GM21528 (cell line): ENCODE measurements at regions not wholly inside any gene's neighbourhood (a gene's known extent, or its start where the extent isn't known, plus 50 kb on each side); places are given as distances from the start of the nearest gene placed in this dataset.

Experiments
- ATAC-seq: cut with Tn5 transposase; IDR thresholded peaks from one replicate; pipeline ENCODE4 v1.9.1; 2021; ENCODE audit warnings: mild to moderate bottlenecking, moderate library complexity; ENCODE audit not compliant: unreplicated experiment, low FRiP score

GRCh38 chr5:155189981-155190380 is 176.4 kb downstream of the KIF4B start:
- ATAC-seq: no peak

GRCh38 chr5:155193029-155193428 is 179.5 kb downstream of the KIF4B start:
- no peak for ATAC-seq

DNA sequence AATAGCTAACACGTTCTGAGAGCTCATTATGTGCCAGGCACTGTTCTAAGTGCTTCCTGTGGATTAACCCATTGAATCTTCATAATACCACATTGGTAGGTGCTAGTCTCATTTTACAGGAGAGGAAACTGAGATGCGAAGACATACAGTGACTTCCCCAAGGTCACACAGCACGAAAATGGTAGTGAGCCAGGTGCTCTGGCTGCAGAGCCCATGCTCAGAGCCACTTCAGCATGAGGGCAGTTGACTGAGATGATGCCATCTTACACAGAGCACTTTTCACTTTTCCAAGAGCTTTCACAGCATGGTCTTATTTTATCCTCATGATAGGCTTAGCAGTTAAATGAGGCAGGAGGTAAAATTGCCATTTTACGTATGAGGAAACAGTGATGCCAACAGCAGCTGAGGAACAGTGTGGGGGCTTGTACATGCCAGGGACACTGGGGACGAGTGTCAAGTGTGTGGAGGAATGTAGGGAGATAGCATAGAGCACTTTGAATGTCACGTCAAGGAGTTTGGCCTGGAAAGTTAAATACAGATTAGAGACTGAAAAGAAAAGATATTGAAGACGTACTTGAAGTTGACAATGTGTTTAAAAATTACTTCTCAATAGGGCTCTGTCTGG is 180.0 kb downstream of the KIF4B start:
- no peak for ATAC-seq

GRCh38 chr5:155200608-155201007 is 187.1 kb downstream of the KIF4B start:
- no peak for ATAC-seq

GRCh38 chr5:155211764-155212163 is 198.2 kb downstream of the KIF4B start:
- no peak for ATAC-seq

DNA sequence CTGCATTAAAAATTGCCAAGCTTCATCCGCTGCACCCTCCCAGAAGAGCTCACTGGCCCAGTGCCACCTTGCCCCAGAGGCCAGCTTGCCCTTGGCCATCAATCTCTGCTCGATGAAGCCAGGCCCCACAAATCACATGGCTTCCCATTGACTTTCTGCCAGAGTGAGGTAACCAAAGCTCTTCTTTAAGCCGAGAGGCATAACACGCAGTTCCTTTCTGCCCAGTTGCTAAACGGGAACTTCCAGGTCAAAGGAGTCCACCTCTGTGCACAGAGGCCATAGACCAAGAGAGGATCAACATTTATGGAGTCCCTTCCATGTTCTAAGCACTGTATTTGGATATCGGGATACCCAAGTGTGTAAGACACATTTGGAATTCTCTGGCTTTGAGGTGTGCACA is 208.8 kb downstream of the KIF4B start:
- ATAC-seq: no peak

DNA sequence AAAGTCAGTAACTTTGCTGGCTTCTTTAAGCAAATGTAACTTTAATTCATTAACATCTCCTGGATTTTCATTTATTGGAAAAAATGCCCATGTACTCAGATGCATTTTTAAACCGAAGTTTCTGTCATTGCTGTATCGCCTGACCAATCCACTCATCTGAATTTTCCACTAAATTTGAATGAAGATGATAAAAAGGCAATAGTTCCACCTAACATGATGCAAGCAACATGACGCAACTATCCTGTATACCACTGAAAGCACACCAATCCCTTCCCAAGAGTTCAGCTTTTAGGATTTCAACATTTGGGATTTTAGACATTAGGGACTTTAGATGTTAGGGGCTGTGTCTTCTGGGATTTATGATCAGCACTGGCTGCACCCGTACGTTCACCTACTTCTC is 215.6 kb downstream of the KIF4B start:
- no peak for ATAC-seq

GRCh38 chr5:155239803-155240202 is 226.2 kb downstream of the KIF4B start:
- ATAC-seq: no peak

GRCh38 chr5:155250596-155250995 is 237.0 kb downstream of the KIF4B start:
- no peak for ATAC-seq

GRCh38 chr5:155252025-155252424 is 238.5 kb downstream of the KIF4B start:
- no peak for ATAC-seq

DNA sequence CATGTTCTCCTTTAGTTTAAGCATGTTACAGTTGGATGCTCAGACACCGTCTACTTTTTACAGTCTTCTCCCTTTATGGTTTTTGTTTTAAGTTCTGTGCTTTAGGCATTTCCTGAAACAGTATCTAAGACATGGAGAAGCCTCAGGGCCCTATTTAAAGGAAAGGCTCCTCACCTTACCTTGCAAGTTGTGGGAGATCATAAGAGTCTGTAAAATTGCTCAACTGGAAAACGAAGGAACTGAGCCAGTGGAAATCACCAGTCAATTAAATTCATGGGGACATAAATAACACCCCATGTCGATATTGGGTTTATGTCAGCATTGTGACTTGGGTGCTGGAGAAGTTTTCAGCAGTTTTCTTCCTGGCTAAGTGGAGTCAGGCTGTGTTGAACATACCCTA is 239.2 kb downstream of the KIF4B start:
- ATAC-seq: no peak

DNA sequence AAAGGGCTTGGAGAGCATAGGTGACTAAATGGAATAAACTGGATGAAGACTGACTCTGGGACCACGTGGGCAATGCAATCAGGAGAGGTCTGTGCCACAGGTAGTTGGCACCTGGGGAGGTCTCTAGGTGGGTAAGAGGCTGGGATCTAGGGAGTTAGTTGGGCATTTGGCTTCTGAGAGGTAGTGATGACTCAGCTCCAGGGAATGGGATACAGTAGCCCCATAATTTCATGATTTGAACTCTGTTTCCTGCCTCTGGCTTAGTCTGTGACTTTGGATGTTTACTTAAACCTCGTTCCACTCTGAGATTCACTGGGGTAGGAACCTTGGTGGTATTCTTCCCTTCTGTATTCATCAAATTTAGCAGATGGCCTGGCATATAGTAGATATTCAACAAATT is 240.8 kb downstream of the KIF4B start:
- ATAC-seq: no peak

GRCh38 chr5:155258161-155258560 is 244.6 kb downstream of the KIF4B start:
- ATAC-seq: no peak

GRCh38 chr5:155259648-155260047 is 246.1 kb downstream of the KIF4B start:
- no peak for ATAC-seq

DNA sequence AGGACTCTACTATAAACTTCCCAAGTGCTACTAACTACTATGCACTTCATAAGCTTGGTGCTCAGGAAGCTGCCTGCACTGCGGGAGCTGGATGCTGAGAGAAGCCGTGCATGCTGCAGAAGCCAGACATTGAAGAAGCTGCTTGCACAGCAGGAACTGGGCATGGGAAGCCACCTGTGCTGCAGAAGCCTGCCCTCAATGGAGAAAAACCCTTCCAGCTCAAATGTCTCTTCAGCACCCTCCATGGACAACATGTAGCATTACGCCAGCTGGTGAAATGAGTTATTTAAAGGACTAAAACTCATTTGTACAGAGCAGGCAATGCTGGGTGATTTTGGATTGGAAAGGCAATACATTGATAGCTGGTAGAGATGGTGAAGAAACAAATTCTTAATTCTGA is 247.2 kb downstream of the KIF4B start:
- ATAC-seq: no peak

DNA sequence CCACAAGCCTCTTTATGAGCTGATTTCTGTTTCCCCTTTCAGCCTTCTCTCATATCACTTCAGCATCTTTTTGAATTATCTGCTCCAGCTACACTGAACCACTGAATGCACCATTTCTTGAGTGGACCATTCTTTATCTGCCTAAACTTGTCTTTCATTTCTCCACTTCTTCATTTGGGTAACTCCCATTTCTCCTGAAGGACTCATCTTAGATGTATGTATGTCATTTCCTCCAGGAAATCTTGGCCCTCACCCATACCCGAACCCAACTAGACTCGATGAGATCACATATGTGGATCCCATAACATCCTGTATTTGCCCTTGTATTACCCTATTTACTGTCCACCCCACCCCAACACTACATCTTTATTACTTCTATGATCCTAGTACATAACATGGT is 249.8 kb downstream of the KIF4B start:
- no peak for ATAC-seq

- no peak for ATAC-seq
Observed at GRCh38 chr5:155264809-155265208, 251.3 kb downstream of the KIF4B start.

DNA sequence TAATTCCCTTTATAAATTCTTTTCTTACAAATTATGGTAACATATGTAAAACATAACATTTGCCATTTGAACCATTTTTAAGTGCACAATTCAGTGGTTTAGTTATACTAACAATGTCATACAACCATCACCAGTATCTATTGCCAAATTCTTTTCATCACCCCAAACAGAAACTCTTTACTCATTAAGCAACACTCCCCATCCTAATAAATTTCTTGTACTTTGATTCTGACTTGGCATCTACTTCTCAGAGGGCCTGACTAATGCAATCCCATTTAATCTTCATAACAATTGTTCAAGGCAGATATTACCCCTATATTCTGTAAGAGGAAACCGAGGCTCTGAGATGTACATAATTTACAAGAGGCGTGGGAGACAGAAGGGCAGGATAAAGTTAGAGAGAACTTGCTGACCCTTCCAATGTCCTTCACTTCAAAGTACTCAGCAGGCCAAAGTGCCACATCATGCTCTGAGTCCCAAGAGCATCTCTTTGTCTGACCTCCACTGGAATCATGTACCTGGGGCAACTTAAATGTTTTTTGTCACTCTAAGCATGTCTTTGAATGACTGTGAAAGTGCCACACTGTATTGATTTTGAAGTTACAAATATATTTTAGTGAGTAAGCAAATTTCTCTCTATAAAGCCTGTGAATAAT is 255.3 kb downstream of the KIF4B start:
- no peak for ATAC-seq

DNA sequence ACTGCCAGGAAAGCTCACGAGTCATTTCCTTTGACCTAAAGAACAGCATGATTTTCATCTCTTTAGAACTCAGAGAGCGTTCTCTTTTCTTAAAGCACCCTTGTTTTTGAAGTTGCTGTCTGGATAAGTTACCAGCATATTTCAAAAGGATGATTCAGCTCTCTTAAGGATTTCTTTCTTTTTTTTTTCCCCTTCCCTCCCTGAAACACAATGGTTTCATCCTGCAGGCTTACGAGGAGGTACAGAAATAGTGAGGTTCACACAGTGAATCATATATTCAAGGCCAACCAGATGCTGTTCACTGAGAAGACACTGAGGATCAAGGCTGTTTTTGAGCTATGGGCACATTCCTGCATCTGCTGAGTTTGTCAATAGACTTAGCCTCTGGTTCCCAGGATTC is 257.2 kb downstream of the KIF4B start:
- ATAC-seq: no peak

DNA sequence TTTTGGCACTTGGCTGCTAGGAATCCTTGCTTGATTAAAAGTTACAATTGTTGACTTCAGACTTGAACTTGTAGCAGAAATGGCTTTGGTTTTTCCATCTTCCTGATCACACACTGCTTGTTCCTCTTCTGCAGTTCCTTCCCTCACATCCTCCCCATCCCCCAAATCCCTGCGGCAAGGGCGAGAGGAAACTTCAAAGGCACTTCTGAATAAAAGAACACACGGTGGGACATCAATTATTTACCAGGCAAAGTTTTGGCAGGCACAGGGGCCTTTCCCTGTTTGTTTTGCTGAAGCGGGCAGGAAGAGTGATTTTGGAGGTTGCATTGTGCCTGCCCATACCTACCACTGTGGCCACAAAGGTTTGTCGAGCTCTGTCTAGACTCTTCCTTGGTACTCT is 260.9 kb downstream of the KIF4B start:
- ATAC-seq: no peak

DNA sequence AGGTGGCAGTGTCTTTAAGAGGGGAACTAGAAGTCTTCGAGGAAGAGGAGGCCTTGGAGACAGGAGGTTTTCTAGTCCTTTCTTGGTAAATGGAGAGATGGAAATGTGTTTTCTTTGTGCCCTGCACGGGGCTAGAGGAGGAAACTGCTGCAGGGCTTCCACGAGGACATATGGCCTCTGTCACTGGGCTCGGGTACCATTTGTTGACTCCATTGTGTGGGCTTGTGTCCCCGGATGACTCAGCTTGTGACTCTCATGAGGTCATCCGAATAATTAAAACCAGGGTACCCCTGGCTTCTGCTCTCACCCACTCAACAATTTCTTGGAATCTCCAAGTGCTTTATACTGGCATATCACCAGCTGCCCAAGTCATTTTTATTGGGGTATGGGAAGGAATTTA is 261.7 kb downstream of the KIF4B start:
- ATAC-seq: no peak

DNA sequence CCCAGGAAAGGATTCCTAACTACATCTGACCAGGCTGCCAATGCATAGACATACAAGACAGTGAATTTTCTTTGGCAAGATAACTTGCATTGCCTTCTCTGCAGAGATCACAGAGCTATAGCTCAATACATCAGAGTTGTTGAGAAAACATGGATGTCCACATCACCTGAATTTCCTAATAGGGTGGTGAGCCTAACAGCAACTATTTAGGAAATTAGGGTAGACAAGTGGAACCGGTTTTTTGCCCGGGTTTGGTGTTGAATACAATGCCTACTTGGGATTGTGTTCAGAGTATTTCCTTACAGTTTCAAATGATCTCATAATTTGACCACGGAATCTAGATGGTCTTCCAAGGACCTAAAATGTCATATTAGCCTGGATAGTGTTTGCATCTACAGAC is 262.7 kb downstream of the KIF4B start:
- ATAC-seq: no peak

- ATAC-seq: no peak
Observed at GRCh38 chr5:155278532-155278931, 265.0 kb downstream of the KIF4B start.
